ENCODE measurements at regions not wholly inside any gene's neighbourhood (a gene's known extent, or its start where the extent isn't known, plus 50 kb on each side); places are given as distances from the start of the nearest gene placed in this dataset.

DNA sequence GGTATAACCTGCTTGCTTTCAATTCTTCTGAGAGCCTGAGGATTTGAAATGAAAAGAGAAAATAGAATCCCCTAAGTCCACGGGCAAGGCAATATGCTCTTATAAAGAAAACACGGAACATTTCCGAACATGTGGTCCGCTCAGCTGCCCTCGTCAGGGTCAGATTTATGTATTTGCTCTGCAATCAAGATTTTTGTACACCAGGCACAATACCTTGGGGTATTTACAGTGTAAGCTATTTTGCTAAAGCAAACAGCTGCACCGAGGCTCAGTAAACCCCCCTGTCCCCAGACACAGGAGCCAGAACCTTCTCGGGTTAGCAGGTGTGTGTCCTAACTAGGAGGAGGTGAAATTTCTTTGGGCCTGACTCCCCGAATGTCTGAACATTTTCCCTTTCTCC lies 155.8 kb upstream of the LRIG1 start:
- TF ChIP-seq POLR2AphosphoS5 (IDR thresholded peaks at IDR 0.05; ENCODE audit: low read depth, low read length) (no peak), POLR2A (IDR thresholded peaks at IDR 0.05; ENCODE audit: low read depth, low read length) (no peak), SPI1 (IDR thresholded peaks at IDR 0.05; ENCODE audit: low read depth, low read length) (no peak)
